Tongue (tissue), 1 donor: ENCODE measurements at regions not wholly inside any gene's neighbourhood (a gene's known extent, or its start where the extent isn't known, plus 50 kb on each side); places are given as distances from the start of the nearest gene placed in this dataset.

Experiments used
- DNase-seq: peaks from one replicate; pipeline ENCODE4 v3.0.0-alpha.2; 2015

GRCh38 chr3:43207628-43208085 is 78.7 kb upstream of the SNRK start:
- no peak for DNase-seq

- no peak for DNase-seq
These were observed 79.7 kb upstream of the SNRK start for GRCh38 chr3:43206632-43207031.

- DNase-seq, result no peak
These were observed 80.2 kb upstream of the SNRK start for GRCh38 chr3:43206105-43206504.

- DNase-seq, result peak; percentile 9
These were observed 83.3 kb upstream of the SNRK start for GRCh38 chr3:43203022-43203421.

GRCh38 chr3:43201581-43201980 is 84.8 kb upstream of the SNRK start:
- DNase-seq, result no peak

GRCh38 chr3:43199645-43200306 is 86.6 kb upstream of the SNRK start:
- no peak for DNase-seq

GRCh38 chr3:43198791-43199644 is 87.3 kb upstream of the SNRK start:
- DNase-seq, result no peak

GRCh38 chr3:43198301-43198700 is 88.0 kb upstream of the SNRK start:
- DNase-seq, result no peak

GRCh38 chr3:43197181-43197580 is 89.2 kb upstream of the SNRK start:
- no peak for DNase-seq

GRCh38 chr3:43196721-43197120 is 89.6 kb upstream of the SNRK start:
- DNase-seq, result no peak

GRCh38 chr3:43195115-43195498 is 89.2 kb upstream of the POMGNT2 start:
- no peak for DNase-seq

GRCh38 chr3:43194490-43195114 is 88.7 kb upstream of the POMGNT2 start:
- no peak for DNase-seq

- no peak for DNase-seq
These were observed 88.2 kb upstream of the POMGNT2 start for GRCh38 chr3:43194069-43194468.

GRCh38 chr3:43192028-43192427 is 86.1 kb upstream of the POMGNT2 start:
- DNase-seq, result no peak

GRCh38 chr3:43191116-43191515 is 85.2 kb upstream of the POMGNT2 start:
- DNase-seq, result no peak

- DNase-seq, result no peak
These were observed 84.8 kb upstream of the POMGNT2 start for GRCh38 chr3:43190670-43191069.

- DNase-seq, result no peak
These were observed 82.1 kb upstream of the POMGNT2 start for GRCh38 chr3:43187836-43188479.

GRCh38 chr3:43185983-43186314 is 80.1 kb upstream of the POMGNT2 start:
- DNase-seq, result no peak

GRCh38 chr3:43185274-43185982 is 79.5 kb upstream of the POMGNT2 start:
- no peak for DNase-seq

GRCh38 chr3:43183456-43183855 is 77.6 kb upstream of the POMGNT2 start:
- DNase-seq, result no peak

GRCh38 chr3:43181202-43181821 is 75.4 kb upstream of the POMGNT2 start:
- no peak for DNase-seq

GRCh38 chr3:43180694-43181093 is 74.8 kb upstream of the POMGNT2 start:
- no peak for DNase-seq
